H1 (cell line): ENCODE measurements at regions not wholly inside any gene's neighbourhood (a gene's known extent, or its start where the extent isn't known, plus 50 kb on each side); places are given as distances from the start of the nearest gene placed in this dataset.

Experiments used
- CTCF ChIA-PET: fragments of 300-600 bp; sonication (Branson Sonifier 250); formaldehyde crosslinking; loops from one replicate; lab custom pipeline; 2021; ENCODE audit not compliant: partially characterized antibody; lab: Charles Lee
- POLR2A ChIA-PET: fragments of 300-600 bp; sonication (Branson Sonifier 250); formaldehyde crosslinking; loops from one replicate; lab custom pipeline; 2021; ENCODE audit warnings: inconsistent platforms; ENCODE audit not compliant: partially characterized antibody; lab: Charles Lee
- DNase-seq, 2 experiments: peaks; one replicate each; pipeline versions ENCODE4 v3.0.0 to v3.0.0-alpha.2; 2010 to 2022; ENCODE audit warnings: low spot score in 2 of 2, low read depth in 1 of 2, mixed read lengths in 1 of 2
- FAIRE-seq: peaks from 2 replicates; lab custom pipeline; 2011; peaks lifted over from hg19 to GRCh38; lab: Jason Lieb, UNC
- H2AFZ ChIP-seq: 2 replicates; pipeline ENCODE4 v1.8.1; 2012; ENCODE audit warnings: low read length, inconsistent platforms
- H2AK5ac ChIP-seq: 2 replicates; pipeline ENCODE4 v1.6.1; 2013; ENCODE audit warnings: low read depth, low read length
- H2BK120ac ChIP-seq: replicated peaks from 2 replicates; pipeline ENCODE3; 2013; ENCODE audit warnings: low read depth, low read length, inconsistent platforms
- H2BK12ac ChIP-seq: 2 replicates; pipeline ENCODE4 v1.6.1; 2013; ENCODE audit warnings: low read depth, low read length
- H2BK15ac ChIP-seq: 2 replicates; pipeline ENCODE4 v1.6.1; 2013; ENCODE audit warnings: low read length
- H2BK20ac ChIP-seq: 2 replicates; pipeline ENCODE4 v1.6.1; 2013; ENCODE audit warnings: low read length
- H2BK5ac ChIP-seq: 2 replicates; pipeline ENCODE4 v1.6.1; 2013; ENCODE audit warnings: low read depth, low read length
- H3K14ac ChIP-seq: 2 replicates; pipeline ENCODE4 v1.6.1; 2013; ENCODE audit warnings: inconsistent platforms; ENCODE audit not compliant: insufficient read length
- H3K18ac ChIP-seq: 2 replicates; pipeline ENCODE4 v1.6.1; 2013; ENCODE audit warnings: low read length; ENCODE audit errors: extremely low read depth
- H3K23ac ChIP-seq: 2 replicates; pipeline ENCODE4 v1.6.1; 2013; ENCODE audit warnings: inconsistent platforms; ENCODE audit not compliant: insufficient read length
- H3K23me2 ChIP-seq: 2 replicates; pipeline ENCODE4 v1.6.1; 2013; ENCODE audit warnings: low read depth, low read length
- H3K27ac ChIP-seq: 2 replicates; pipeline ENCODE4 v1.6.1; 2011; ENCODE audit warnings: low read depth, low read length, inconsistent platforms
- H3K27me3 ChIP-seq, 4 experiments: replicated peaks in 1 of 4; 1 replicate in 1 of 4; 2 replicates in 3 of 4; pipeline versions ENCODE4 v1.6.1 to v1.8.1; 2011 to 2013; ENCODE audit warnings: low read length in 3 of 4, mild to moderate bottlenecking in 3 of 4, inconsistent platforms in 2 of 4, mixed read lengths in 2 of 4, moderate library complexity in 1 of 4; ENCODE audit not compliant: control insufficient read depth in 3 of 4, insufficient read depth in 3 of 4; ENCODE audit errors: extremely low read depth in 1 of 4
- H3K36me3 ChIP-seq, 4 experiments: 2 replicates each; pipeline versions ENCODE4 v1.6.1 to v1.8.1; 2011 to 2013; ENCODE audit warnings: mild to moderate bottlenecking in 4 of 4, low read length in 3 of 4, moderate library complexity in 2 of 4, control low read depth in 1 of 4, inconsistent platforms in 1 of 4; ENCODE audit not compliant: insufficient read depth in 4 of 4, control insufficient read depth in 2 of 4
- H3K4ac ChIP-seq: replicated peaks from 2 replicates; pipeline ENCODE3; 2013; ENCODE audit warnings: low read length, low read depth, mixed read lengths, inconsistent platforms; ENCODE audit not compliant: insufficient read length
- H3K4me1 ChIP-seq, 4 experiments: replicated peaks in 1 of 4; 1 replicate in 1 of 4; 2 replicates in 3 of 4; pipeline versions ENCODE4 v1.6.1 to v1.8.1; 2011 to 2013; ENCODE audit warnings: low read length in 3 of 4, inconsistent platforms in 2 of 4, mixed read lengths in 1 of 4; ENCODE audit not compliant: insufficient read depth in 4 of 4, control insufficient read depth in 3 of 4
- H3K4me2 ChIP-seq, 2 experiments: 2 replicates each; pipeline versions ENCODE4 v1.6.1 to v1.8.1; 2011 to 2013; ENCODE audit warnings: low read depth in 2 of 2, low read length in 2 of 2, control low read depth in 1 of 2, inconsistent platforms in 1 of 2, mild to moderate bottlenecking in 1 of 2; ENCODE audit not compliant: insufficient read depth in 1 of 2
- H3K4me3 ChIP-seq, 4 experiments: fragments of 200-600, 300-600 bp in 1 of 4; sonication (generic), shearing (Covaris generic), sonication (Bioruptor Twin) in 1 of 4; 2 replicates each; pipeline versions ENCODE4 v1.5.1 to v1.8.1; 2011 to 2016; ENCODE audit warnings: low read length in 4 of 4, low read depth in 3 of 4, control low read depth in 2 of 4, inconsistent platforms in 2 of 4, mild to moderate bottlenecking in 2 of 4, mixed read lengths in 1 of 4, moderate library complexity in 1 of 4; ENCODE audit not compliant: insufficient read depth in 2 of 4; ENCODE audit errors: extremely low read depth in 1 of 4
- H3K56ac ChIP-seq: replicated peaks from 2 replicates; pipeline ENCODE3; 2013; ENCODE audit warnings: low read depth, mild to moderate bottlenecking, mixed read lengths, low read length, inconsistent platforms; ENCODE audit not compliant: insufficient read length
- H3K79me1 ChIP-seq: 2 replicates; pipeline ENCODE4 v1.6.1; 2013; ENCODE audit warnings: low read depth, low read length, control low read depth
- H3K79me2 ChIP-seq, 2 experiments: 2 replicates each; pipeline versions ENCODE4 v1.6.1 to v1.8.1; 2012 to 2013; ENCODE audit warnings: low read length in 2 of 2, mild to moderate bottlenecking in 2 of 2, inconsistent platforms in 1 of 2; ENCODE audit not compliant: insufficient read depth in 2 of 2, control insufficient read depth in 1 of 2
- H3K9ac ChIP-seq, 4 experiments: replicated peaks in 1 of 4; 1 replicate in 1 of 4; 2 replicates in 3 of 4; pipeline versions ENCODE4 v1.6.1 to v1.8.1; 2011 to 2013; ENCODE audit warnings: low read depth in 3 of 4, low read length in 3 of 4, control low read depth in 2 of 4, mild to moderate bottlenecking in 2 of 4, moderate library complexity in 2 of 4, inconsistent platforms in 1 of 4; ENCODE audit errors: extremely low read depth in 1 of 4
- H3K9me3 ChIP-seq, 2 experiments: 2 replicates each; pipeline versions ENCODE4 v1.6.1 to v1.8.1; 2012 to 2013; ENCODE audit warnings: mild to moderate bottlenecking in 2 of 2, moderate library complexity in 2 of 2, control low read depth in 1 of 2, inconsistent platforms in 1 of 2, low read depth in 1 of 2, low read length in 1 of 2, mixed read lengths in 1 of 2; ENCODE audit not compliant: insufficient read depth in 2 of 2
- H4K20me1 ChIP-seq, 2 experiments: replicated peaks in 1 of 2; 2 replicates each; pipeline versions ENCODE3 to v1.8.1; 2011 to 2013; ENCODE audit warnings: inconsistent platforms in 2 of 2, low read length in 2 of 2, mild to moderate bottlenecking in 1 of 2; ENCODE audit not compliant: insufficient read depth in 2 of 2, control insufficient read depth in 1 of 2
- H4K5ac ChIP-seq: 2 replicates; pipeline ENCODE4 v1.6.1; 2013; ENCODE audit warnings: low read length, low read depth, mixed read lengths, inconsistent platforms; ENCODE audit not compliant: insufficient read length
- H4K8ac ChIP-seq: 2 replicates; pipeline ENCODE4 v1.8.0; 2013; ENCODE audit warnings: mild to moderate bottlenecking, moderate library complexity, low read length, inconsistent platforms; ENCODE audit not compliant: insufficient read depth; ENCODE audit errors: extremely low read depth
- H4K91ac ChIP-seq: replicated peaks from 2 replicates; pipeline ENCODE3; 2013; ENCODE audit warnings: low read length, mixed read lengths, inconsistent platforms; ENCODE audit not compliant: insufficient read length
- JUND ChIP-seq: IDR thresholded peaks from 2 replicates; pipeline ENCODE4 v1.6.1; 2011; ENCODE audit warnings: mild to moderate bottlenecking, improper control_type of control experiment, low read length
- TF ChIP-seq, protein P1 (sequence below): fragments of 300-600 bp; sonication (generic); IDR thresholded peaks from 2 replicates; pipeline ENCODE4 v1.7.1; 2012; ENCODE audit warnings: low read length, moderate library complexity, mild to moderate bottlenecking, inconsistent platforms; ENCODE audit not compliant: insufficient replicate concordance

GRCh38 chr3:16708285-16708684 lies 103.1 kb upstream of the DAZL start:
- H3K4ac ChIP-seq: no peak overlapping the region
- POLR2A ChIA-PET: no interaction called here
- no peak overlapping the region for H2AK5ac ChIP-seq
- no peak overlapping the region for H4K91ac ChIP-seq
- H3K23me2 ChIP-seq: no peaks in the 10 kb centered on the region; the same call in 1 of the 2 replicates
- H3K79me2 ChIP-seq: no peaks in the 10 kb centered on the region
- H3K27ac ChIP-seq: no peak overlapping the region
- H3K14ac ChIP-seq: no peak overlapping the region
- H2BK20ac ChIP-seq: no peak overlapping the region
- no peak overlapping the region for H3K9ac ChIP-seq
- no peak overlapping the region for H2BK120ac ChIP-seq
- no peak overlapping the region for H3K56ac ChIP-seq
- H3K4me2 ChIP-seq: no peak overlapping the region
- H3K4me3 ChIP-seq: no peak overlapping the region
- FAIRE-seq: no peak
- H3K4me1 ChIP-seq: no peaks in the 10 kb centered on the region
- no peaks in the 10 kb centered on the region for H3K79me1 ChIP-seq
- H2AFZ ChIP-seq: no peak overlapping the region
- H2BK12ac ChIP-seq: no peak overlapping the region
- H3K18ac ChIP-seq: no peak overlapping the region
- no peak overlapping the region for H4K8ac ChIP-seq
- H3K27me3 ChIP-seq: no peaks in the 10 kb centered on the region; a peak in 2 of 7 replicates
- H3K36me3 ChIP-seq: no peaks in the 10 kb centered on the region
- CTCF ChIA-PET: no interaction called here
- peaks cover 0 to 3% of the 10 kb centered on the region in 2 experiments; a peak in 1 of 4 replicates for H3K9me3 ChIP-seq
- H4K20me1 ChIP-seq: no peaks in the 10 kb centered on the region
- no peak overlapping the region for H3K23ac ChIP-seq
- no peak overlapping the region for H2BK15ac ChIP-seq
- DNase-seq: no peak
- H4K5ac ChIP-seq: no peak overlapping the region
- H2BK5ac ChIP-seq: no peak overlapping the region
- TF ChIP-seq, protein P1, sequence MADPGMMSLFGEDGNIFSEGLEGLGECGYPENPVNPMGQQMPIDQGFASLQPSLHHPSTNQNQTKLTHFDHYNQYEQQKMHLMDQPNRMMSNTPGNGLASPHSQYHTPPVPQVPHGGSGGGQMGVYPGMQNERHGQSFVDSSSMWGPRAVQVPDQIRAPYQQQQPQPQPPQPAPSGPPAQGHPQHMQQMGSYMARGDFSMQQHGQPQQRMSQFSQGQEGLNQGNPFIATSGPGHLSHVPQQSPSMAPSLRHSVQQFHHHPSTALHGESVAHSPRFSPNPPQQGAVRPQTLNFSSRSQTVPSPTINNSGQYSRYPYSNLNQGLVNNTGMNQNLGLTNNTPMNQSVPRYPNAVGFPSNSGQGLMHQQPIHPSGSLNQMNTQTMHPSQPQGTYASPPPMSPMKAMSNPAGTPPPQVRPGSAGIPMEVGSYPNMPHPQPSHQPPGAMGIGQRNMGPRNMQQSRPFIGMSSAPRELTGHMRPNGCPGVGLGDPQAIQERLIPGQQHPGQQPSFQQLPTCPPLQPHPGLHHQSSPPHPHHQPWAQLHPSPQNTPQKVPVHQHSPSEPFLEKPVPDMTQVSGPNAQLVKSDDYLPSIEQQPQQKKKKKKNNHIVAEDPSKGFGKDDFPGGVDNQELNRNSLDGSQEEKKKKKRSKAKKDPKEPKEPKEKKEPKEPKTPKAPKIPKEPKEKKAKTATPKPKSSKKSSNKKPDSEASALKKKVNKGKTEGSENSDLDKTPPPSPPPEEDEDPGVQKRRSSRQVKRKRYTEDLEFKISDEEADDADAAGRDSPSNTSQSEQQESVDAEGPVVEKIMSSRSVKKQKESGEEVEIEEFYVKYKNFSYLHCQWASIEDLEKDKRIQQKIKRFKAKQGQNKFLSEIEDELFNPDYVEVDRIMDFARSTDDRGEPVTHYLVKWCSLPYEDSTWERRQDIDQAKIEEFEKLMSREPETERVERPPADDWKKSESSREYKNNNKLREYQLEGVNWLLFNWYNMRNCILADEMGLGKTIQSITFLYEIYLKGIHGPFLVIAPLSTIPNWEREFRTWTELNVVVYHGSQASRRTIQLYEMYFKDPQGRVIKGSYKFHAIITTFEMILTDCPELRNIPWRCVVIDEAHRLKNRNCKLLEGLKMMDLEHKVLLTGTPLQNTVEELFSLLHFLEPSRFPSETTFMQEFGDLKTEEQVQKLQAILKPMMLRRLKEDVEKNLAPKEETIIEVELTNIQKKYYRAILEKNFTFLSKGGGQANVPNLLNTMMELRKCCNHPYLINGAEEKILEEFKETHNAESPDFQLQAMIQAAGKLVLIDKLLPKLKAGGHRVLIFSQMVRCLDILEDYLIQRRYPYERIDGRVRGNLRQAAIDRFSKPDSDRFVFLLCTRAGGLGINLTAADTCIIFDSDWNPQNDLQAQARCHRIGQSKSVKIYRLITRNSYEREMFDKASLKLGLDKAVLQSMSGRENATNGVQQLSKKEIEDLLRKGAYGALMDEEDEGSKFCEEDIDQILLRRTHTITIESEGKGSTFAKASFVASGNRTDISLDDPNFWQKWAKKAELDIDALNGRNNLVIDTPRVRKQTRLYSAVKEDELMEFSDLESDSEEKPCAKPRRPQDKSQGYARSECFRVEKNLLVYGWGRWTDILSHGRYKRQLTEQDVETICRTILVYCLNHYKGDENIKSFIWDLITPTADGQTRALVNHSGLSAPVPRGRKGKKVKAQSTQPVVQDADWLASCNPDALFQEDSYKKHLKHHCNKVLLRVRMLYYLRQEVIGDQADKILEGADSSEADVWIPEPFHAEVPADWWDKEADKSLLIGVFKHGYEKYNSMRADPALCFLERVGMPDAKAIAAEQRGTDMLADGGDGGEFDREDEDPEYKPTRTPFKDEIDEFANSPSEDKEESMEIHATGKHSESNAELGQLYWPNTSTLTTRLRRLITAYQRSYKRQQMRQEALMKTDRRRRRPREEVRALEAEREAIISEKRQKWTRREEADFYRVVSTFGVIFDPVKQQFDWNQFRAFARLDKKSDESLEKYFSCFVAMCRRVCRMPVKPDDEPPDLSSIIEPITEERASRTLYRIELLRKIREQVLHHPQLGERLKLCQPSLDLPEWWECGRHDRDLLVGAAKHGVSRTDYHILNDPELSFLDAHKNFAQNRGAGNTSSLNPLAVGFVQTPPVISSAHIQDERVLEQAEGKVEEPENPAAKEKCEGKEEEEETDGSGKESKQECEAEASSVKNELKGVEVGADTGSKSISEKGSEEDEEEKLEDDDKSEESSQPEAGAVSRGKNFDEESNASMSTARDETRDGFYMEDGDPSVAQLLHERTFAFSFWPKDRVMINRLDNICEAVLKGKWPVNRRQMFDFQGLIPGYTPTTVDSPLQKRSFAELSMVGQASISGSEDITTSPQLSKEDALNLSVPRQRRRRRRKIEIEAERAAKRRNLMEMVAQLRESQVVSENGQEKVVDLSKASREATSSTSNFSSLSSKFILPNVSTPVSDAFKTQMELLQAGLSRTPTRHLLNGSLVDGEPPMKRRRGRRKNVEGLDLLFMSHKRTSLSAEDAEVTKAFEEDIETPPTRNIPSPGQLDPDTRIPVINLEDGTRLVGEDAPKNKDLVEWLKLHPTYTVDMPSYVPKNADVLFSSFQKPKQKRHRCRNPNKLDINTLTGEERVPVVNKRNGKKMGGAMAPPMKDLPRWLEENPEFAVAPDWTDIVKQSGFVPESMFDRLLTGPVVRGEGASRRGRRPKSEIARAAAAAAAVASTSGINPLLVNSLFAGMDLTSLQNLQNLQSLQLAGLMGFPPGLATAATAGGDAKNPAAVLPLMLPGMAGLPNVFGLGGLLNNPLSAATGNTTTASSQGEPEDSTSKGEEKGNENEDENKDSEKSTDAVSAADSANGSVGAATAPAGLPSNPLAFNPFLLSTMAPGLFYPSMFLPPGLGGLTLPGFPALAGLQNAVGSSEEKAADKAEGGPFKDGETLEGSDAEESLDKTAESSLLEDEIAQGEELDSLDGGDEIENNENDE: no peak
- TF ChIP-seq JUND: no peak
